Right lobe of liver (tissue), 6 donors: ENCODE measurements at regions not wholly inside any gene's neighbourhood (a gene's known extent, or its start where the extent isn't known, plus 50 kb on each side); places are given as distances from the start of the nearest gene placed in this dataset.

ENCODE experiments used
- ATAC-seq, 4 donors: fragments of 200-7000 bp; cut with Tn5 transposase; one replicate each; pipeline ENCODE4 v1.9.1; 2020; ENCODE audit warnings: mild to moderate bottlenecking in 4 of 4, moderate library complexity in 4 of 4
- DNase-seq, 3 donors: peaks; one replicate each; pipeline ENCODE4 v3.0.0-alpha.2; 2020
- H3K27ac ChIP-seq, 3 donors: fragments of 200-600 bp; one replicate each; pipeline ENCODE4 v1.8.0; 2022
- H3K27me3 ChIP-seq, 2 donors: fragments of 200-600 bp; one replicate each; pipeline ENCODE4 v1.8.0; 2022
- H3K36me3 ChIP-seq, 4 donors: fragments of 200-600 bp; sonication (generic) in 1 of 4; one replicate each; pipeline versions ENCODE4 v1.5.1 to v1.8.0; 2017 to 2022; ENCODE audit warnings: control low read depth in 1 of 4
- H3K4me1 ChIP-seq, 4 donors: fragments of 200-600 bp; sonication (generic) in 1 of 4; one replicate each; pipeline versions ENCODE4 v1.5.1 to v1.8.0; 2017 to 2022; ENCODE audit warnings: control low read depth in 1 of 4
- H3K4me3 ChIP-seq, 3 donors: fragments of 200-600 bp; one replicate each; pipeline ENCODE4 v1.8.0; 2022
- H3K9me3 ChIP-seq, 4 donors: fragments of 200-600 bp; sonication (generic) in 1 of 4; one replicate each; pipeline versions ENCODE4 v1.5.1 to v1.8.0; 2017 to 2022; ENCODE audit warnings: control low read depth in 1 of 4
- CTCF ChIP-seq, 4 donors: fragments of 200-600 bp in 3 of 4; fragments of 450-650 bp in 1 of 4; IDR thresholded peaks; one replicate each; pipeline versions ENCODE4 v1.5.1 to v1.8.0; 2016 to 2022; ENCODE audit warnings: antibody characterized with exemption in 4 of 4, mild to moderate bottlenecking in 2 of 4
- POLR2A ChIP-seq: fragments of 450-650 bp; IDR thresholded peaks from one replicate; pipeline ENCODE4 v1.6.1; 2017; ENCODE audit warnings: antibody characterized with exemption, mild to moderate bottlenecking
- WGBS: methylation state at CpG from one replicate; pipeline ENCODE4 v1.1.6; 2018; ENCODE audit warnings: low coverage, low lambda C conversion rate; ENCODE audit not compliant: insufficient coverage; ENCODE audit errors: missing lambda C conversion rate; 5-methylcytosine and 5-hydroxymethylcytosine counted together
- intact Hi-C, 2 donors: fragments of 100-400 bp; cut with DNase I; formaldehyde crosslinking; loops; one replicate each; pipeline versions ENCODE4 v1.11.2 to v1.14.1; 2022
- donor health status: DM: no; HTN: yes; CAD: no.
- donor health status: DM: no; HTN: no; CAD: no.
- donor health status: DM: no; HTN: no; CAD: no.
- donor health status: DM: no; HTN: yes; CAD: no.
- donor health status: DM: no; HTN: yes; CAD: no.

- Histone ChIP-seq H3K27me3 (no peaks in the 10 kb centered on the region), H3K4me3 (no peak overlapping the region), H3K9me3 (no peaks in the 10 kb centered on the region), H3K4me1 (no peaks in the 10 kb centered on the region), H3K27ac (no peak overlapping the region), H3K36me3 (no peaks in the 10 kb centered on the region)
- intact Hi-C loops = no loop called here
- ATAC-seq = no peak
- no peak for TF ChIP-seq CTCF (IDR thresholded peaks at IDR 0.05)
- TF ChIP-seq POLR2A = no peak
- WGBS = 73% methylated on average over 4 of the region's 4 CpGs
- no peak for DNase-seq
Observed at GRCh38 chr5:72010430-72010829, 96.8 kb upstream of the MAP1B start.

DNA sequence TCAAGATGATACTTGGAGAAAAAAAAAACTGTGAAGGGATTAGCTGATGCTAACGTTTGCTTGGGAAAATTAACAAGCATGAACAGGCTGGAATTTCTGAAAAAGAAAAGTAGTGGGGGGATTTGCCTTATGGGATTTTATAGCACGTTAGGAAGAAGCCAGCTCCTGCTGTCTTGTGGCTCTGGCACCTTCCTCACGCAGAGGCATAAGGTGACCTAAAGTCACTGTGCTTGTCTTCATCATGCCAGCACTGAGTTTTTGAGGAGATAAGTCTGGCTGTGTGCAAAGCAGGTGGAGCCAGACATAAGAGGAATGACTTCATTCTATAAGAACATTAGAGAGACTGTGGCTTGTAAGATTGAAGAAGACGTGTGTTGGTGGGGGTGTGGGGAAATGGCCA lies 94.4 kb upstream of the MAP1B start:
- intact Hi-C loops = no loop called here
- no peaks in the 10 kb centered on the region for H3K36me3 ChIP-seq
- H3K4me3 ChIP-seq = no peak overlapping the region
- no peaks in the 10 kb centered on the region for H3K27me3 ChIP-seq
- ATAC-seq (no peak), DNase-seq (no peak)
- no peaks in the 10 kb centered on the region for H3K9me3 ChIP-seq
- H3K4me1 ChIP-seq = no peaks in the 10 kb centered on the region
- 45% methylated on average over 4 of the region's 4 CpGs for WGBS
- TF ChIP-seq CTCF (IDR thresholded peaks at IDR 0.05) (no peak), POLR2A (no peak)
- H3K27ac ChIP-seq = no peak overlapping the region

DNA sequence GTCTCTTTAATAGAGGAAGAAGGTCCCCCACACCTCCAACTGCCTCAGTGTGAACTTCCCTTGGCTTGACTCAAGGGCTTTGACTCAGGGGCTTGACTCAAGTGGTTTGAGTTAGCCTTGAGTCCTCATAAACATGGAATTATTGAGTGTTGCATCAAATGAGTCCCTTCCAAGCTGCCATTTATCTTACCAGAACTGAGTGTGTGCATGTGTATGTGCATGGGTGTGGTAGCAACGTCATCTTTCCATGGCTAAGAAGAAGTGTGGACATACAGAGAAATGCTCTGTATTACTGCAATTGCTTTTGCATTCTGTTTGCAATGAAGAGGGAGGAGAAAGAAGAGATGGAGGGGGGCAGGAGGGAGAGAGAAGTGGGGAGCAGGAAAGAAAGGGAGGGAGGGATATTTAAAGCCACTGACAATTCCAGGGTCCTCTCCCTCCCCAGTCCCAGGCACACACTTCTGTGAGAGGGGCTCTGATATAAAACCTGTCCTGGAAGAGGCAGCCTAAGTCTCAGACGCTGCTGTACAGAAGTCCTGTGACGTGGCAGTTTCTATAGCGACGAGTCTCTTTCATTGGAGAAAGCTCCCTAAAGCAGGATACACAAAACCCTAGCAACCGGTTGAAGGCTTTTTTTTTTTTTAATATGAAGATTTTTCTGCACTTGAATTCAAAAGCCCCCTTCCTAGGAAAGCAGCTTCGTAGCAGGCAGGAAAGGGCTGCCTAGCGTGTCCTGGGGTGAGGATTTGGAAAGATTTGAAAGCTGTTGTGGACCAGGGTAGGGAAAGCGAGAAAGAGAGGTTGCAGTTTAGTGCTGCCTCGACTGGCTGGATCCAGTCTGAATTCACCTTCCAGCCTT lies 93.3 kb upstream of the MAP1B start:
- H3K9me3 ChIP-seq = no peaks in the 10 kb centered on the region
- no peak for DNase-seq
- no peak overlapping the region for H3K27ac ChIP-seq
- intact Hi-C loops = no loop called here
- H3K4me3 ChIP-seq = no peak overlapping the region
- H3K27me3 ChIP-seq = no peaks in the 10 kb centered on the region
- TF ChIP-seq CTCF (IDR thresholded peaks at IDR 0.05) (no peak), POLR2A (no peak)
- WGBS = 61% methylated on average over 10 of the region's 10 CpGs
- no peaks in the 10 kb centered on the region for H3K4me1 ChIP-seq
- no peaks in the 10 kb centered on the region for H3K36me3 ChIP-seq
- ATAC-seq = no peak

DNA sequence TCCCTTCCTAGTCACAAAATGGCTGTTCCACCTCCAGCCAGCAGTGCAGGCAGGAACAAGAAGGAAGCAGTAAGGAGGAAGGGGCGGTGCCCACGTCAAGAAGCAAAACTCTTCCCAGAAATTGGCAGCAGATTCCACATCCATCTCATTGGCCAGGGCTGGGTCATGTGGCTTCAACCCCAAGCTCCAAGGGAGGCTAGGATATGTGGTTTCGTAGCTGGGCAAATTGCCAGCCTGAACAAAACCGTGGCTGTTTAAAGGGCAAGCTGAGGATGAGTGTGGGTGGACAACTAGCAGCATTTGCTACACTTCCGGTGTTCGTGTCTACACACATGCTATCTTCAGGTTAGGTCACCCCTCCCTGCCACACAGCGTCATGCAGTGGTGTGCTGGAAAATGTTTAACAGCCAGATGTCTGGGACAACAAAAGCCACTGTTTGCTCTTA lies 92.1 kb upstream of the MAP1B start:
- H3K4me3 ChIP-seq = no peak overlapping the region
- intact Hi-C loops = no loop called here
- TF ChIP-seq POLR2A (no peak), CTCF (IDR thresholded peaks at IDR 0.05) (no peak)
- DNase-seq (peak in 2 of 3 donors; percentile 39 to 49), ATAC-seq (peak in 2 of 4 donors; percentile 33 to 88)
- no peaks in the 10 kb centered on the region for H3K27me3 ChIP-seq
- H3K27ac ChIP-seq = no peak overlapping the region
- no peaks in the 10 kb centered on the region for H3K36me3 ChIP-seq
- no peaks in the 10 kb centered on the region for H3K4me1 ChIP-seq
- no peaks in the 10 kb centered on the region for H3K9me3 ChIP-seq
- 37% methylated on average over 5 of the region's 7 CpGs for WGBS
